Cardiac muscle cell (in vitro differentiated cells and primary cell): ENCODE measurements at regions not wholly inside any gene's neighbourhood (a gene's known extent, or its start where the extent isn't known, plus 50 kb on each side); places are given as distances from the start of the nearest gene placed in this dataset.

ENCODE experiments used
- DNase-seq, 2 donors: peaks; one replicate each; pipeline versions ENCODE4 v3.0.0 to v3.0.0-alpha.2; 2010 to 2017; ENCODE audit warnings: low read depth in 1 of 2, low spot score in 1 of 2
- H3K27ac ChIP-seq: fragments of 200-600 bp; sonication (generic); 2 replicates; pipeline ENCODE4 v1.5.1; 2016
- H3K27me3 ChIP-seq: fragments of 200-600 bp; sonication (generic); 2 replicates; pipeline ENCODE4 v1.6.0; 2016; ENCODE audit warnings: control low read depth
- H3K36me3 ChIP-seq: fragments of 200-600 bp; sonication (generic); 2 replicates; pipeline ENCODE4 v1.5.1; 2016; ENCODE audit warnings: control low read depth
- H3K4me1 ChIP-seq: fragments of 200-600 bp; sonication (generic); 2 replicates; pipeline ENCODE4 v1.8.1; 2017; ENCODE audit warnings: low read depth, mild to moderate bottlenecking, mixed run types
- H3K4me3 ChIP-seq: fragments of 200-600 bp; sonication (generic); 2 replicates; pipeline ENCODE4 v1.5.1; 2016; ENCODE audit warnings: mild to moderate bottlenecking
- H3K9me3 ChIP-seq: fragments of 200-600 bp; sonication (generic); 2 replicates; pipeline ENCODE4 v1.5.1; 2017; ENCODE audit warnings: low read depth, mild to moderate bottlenecking, control low read depth
- TF ChIP-seq, protein P1 (sequence below): IDR thresholded peaks from 2 replicates; pipeline ENCODE4 v1.5.1; 2012; ENCODE audit warnings: low read depth, mild to moderate bottlenecking, low read length

DNA sequence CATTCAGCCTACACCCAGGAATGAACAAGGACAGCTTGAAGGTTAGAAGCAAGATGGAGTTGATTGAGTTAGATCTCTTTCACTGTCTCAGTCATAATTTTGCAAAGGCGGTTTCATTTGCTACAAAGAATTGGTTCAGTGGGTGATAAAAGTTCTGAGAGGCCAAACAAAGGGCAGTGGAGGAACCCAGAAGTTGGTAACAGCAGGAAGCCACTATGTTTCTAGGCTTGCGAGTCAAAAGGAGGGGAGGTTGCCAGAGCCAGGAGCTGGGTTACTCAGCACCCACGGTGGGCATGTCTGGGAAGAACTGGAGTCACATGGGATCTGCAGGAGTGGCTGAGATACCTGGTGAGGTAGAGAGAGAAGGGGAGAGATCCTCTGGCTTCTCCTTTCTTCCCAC lies 64.2 kb upstream of the MRPS6 start:
- TF ChIP-seq, protein P1, sequence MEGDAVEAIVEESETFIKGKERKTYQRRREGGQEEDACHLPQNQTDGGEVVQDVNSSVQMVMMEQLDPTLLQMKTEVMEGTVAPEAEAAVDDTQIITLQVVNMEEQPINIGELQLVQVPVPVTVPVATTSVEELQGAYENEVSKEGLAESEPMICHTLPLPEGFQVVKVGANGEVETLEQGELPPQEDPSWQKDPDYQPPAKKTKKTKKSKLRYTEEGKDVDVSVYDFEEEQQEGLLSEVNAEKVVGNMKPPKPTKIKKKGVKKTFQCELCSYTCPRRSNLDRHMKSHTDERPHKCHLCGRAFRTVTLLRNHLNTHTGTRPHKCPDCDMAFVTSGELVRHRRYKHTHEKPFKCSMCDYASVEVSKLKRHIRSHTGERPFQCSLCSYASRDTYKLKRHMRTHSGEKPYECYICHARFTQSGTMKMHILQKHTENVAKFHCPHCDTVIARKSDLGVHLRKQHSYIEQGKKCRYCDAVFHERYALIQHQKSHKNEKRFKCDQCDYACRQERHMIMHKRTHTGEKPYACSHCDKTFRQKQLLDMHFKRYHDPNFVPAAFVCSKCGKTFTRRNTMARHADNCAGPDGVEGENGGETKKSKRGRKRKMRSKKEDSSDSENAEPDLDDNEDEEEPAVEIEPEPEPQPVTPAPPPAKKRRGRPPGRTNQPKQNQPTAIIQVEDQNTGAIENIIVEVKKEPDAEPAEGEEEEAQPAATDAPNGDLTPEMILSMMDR: no peak
- no peaks in the 10 kb centered on the region for H3K36me3 ChIP-seq
- H3K27me3 ChIP-seq: no peaks in the 10 kb centered on the region
- no peak overlapping the region for H3K27ac ChIP-seq
- H3K9me3 ChIP-seq: no peaks in the 10 kb centered on the region
- peaks cover 7% of the 10 kb centered on the region for H3K4me1 ChIP-seq
- no peak for DNase-seq
- no peak overlapping the region for H3K4me3 ChIP-seq

DNA sequence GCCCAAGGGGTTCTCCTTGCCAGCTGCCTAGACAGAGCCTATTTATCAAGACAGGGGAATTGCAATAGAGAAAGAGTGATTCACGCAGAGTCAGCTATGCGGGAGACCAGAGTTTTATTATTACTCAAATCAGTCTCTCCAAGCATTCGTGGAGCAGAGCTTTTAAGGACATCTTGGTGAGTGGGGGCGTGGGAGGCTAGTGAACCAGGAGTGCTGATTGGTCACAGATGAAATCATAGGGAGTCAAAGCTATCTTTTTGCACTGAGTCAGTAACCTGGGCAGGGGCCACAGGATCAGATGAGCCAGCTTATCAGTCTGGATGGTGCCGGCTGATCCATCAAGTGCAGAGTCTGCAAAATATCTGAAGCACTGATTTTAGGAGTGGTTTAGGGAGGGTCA lies 64.8 kb upstream of the MRPS6 start:
- Histone ChIP-seq H3K36me3 (no peaks in the 10 kb centered on the region), H3K4me3 (no peak overlapping the region), H3K9me3 (no peaks in the 10 kb centered on the region), H3K4me1 (peaks cover 7% of the 10 kb centered on the region), H3K27me3 (no peaks in the 10 kb centered on the region), H3K27ac (no peak overlapping the region)
- no peak for DNase-seq
- TF ChIP-seq, protein P1: no peak

DNA sequence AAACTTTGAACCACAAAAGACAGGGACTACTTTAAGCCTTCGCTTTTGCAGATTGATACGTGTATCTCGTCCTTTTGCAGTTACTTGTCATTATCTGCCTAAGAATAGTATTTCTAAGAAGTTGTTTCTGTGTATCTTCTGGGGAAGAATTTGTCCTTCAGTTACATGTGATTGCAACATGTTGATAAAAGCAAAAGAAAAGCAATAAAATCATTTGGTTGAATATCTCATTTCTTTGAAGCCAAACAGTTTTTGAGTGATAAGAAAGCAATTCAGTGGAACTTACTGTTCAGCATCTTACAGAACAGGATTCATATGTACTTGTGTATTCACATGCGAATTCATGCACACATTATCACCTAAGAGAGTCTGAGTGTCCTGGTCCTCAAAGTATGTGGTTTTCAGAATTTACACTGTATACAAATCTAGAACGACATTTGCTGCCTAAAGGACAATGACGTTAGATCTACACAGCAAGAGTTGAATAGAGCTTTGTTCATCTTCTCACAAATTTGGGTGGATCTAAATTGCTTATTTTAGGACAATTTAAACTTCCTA lies 66.7 kb upstream of the MRPS6 start:
- Histone ChIP-seq H3K27ac (no peak overlapping the region), H3K36me3 (no peaks in the 10 kb centered on the region), H3K4me3 (no peak overlapping the region), H3K27me3 (no peaks in the 10 kb centered on the region), H3K4me1 (no peaks in the 10 kb centered on the region), H3K9me3 (no peaks in the 10 kb centered on the region)
- TF ChIP-seq, protein P1: no peak
- DNase-seq: no peak

DNA sequence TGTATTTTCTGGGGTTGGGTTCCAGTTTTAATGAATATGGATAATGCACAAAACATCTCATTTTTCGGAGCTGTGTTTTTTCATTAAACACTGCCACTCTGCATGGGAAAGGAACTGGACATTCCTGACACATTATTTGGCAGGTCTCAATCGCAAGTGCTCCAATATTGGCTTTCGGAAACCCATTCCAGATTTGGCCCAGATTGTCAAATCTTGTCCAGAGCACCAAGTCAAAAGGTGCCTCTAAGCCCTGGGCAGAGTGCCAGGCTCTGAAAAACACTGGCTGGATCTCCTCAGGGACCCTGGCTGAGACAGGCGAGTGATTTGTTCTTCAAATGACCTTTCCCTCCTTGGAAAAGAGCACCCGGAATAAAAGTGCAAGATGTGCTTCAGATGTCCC lies 68.4 kb upstream of the MRPS6 start:
- no peak overlapping the region for H3K4me3 ChIP-seq
- TF ChIP-seq, protein P1: no peak

DNA sequence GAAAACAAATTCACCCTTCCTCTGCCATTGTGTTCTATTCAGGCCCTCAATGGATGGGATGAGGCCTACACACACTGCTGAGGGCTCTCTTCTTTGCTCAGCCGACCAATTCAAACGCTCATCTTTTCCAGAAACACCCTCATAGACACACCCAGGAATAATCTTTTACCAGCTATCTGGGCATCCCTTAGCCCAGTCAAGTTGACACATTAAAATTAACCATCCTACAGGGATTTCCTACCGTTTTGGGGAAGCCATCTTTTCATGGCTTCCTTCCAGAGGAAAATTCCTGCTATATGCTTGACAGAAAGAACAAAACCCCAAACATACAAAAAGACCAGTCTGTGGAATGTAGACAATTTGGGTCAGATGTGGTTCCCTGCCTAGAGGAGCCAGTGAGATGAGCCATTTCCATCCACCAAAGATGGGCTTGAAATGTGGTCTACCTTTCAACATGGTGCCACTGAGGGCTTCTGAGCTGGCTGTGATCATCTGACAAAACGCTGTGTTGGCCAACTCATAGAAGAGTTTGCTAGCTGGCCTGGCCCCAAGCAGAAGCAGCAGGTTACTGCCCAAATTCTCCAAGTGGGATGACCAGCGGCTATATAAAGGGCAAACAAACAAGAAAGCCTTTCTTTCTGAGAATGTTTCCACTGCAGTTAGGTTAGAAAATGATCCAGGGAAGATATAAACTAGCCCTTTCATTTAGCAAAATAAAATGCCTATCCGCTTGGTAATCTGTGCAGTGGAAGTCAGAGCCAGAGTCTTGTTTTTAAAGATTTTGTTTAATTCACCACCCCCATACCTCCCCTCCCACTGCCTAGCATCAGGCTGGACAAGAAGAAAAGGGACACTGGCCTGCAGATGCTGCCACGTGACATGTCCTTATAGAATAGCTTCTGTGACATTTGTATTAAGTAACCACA lies 69.1 kb upstream of the MRPS6 start:
- no peaks in the 10 kb centered on the region for H3K9me3 ChIP-seq
- no peaks in the 10 kb centered on the region for H3K27me3 ChIP-seq
- H3K4me3 ChIP-seq: no peak overlapping the region
- TF ChIP-seq, protein P1: no peak
- no peak for DNase-seq
- no peaks in the 10 kb centered on the region for H3K36me3 ChIP-seq
- no peaks in the 10 kb centered on the region for H3K4me1 ChIP-seq
- no peak overlapping the region for H3K27ac ChIP-seq

More for the DNA sequence above, 68.4 kb upstream of the MRPS6 start:
- Histone ChIP-seq H3K36me3 (no peaks in the 10 kb centered on the region), H3K4me1 (no peaks in the 10 kb centered on the region), H3K27ac (no peak overlapping the region), H3K27me3 (no peaks in the 10 kb centered on the region), H3K9me3 (no peaks in the 10 kb centered on the region)
- DNase-seq: peak in 1 of 2 donors; percentile 23
